GM19372 (cell line): ENCODE measurements at regions not wholly inside any gene's neighbourhood (a gene's known extent, or its start where the extent isn't known, plus 50 kb on each side); places are given as distances from the start of the nearest gene placed in this dataset.

Experiments
- ATAC-seq: cut with Tn5 transposase; IDR thresholded peaks from one replicate; pipeline ENCODE4 v1.9.1; 2021; ENCODE audit warnings: mild to moderate bottlenecking, low read depth, moderate library complexity; ENCODE audit not compliant: unreplicated experiment

GRCh38 chr6:147117011-147117410 is 87.2 kb upstream of the STXBP5 start:
- ATAC-seq: no peak

DNA sequence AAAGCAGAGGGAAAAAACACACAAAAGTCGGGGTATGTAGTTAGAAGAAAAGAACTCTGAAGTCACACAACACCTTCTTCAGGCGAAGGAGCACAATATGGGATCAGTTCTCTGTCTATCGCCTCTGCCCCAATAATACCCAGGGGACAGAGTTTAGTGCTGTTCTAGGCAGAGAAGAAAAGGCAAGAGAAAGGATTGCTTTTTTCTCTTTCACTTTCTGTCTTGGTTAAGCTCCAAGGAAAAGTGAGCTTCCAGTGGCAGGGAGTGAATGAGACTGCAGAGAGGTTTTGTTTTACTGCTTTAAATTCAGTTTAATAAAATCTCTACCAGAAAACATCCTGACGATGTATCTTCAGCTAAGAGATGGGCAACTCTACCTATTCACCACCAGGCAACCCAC is 86.6 kb upstream of the STXBP5 start:
- ATAC-seq: no peak

- ATAC-seq: no peak
These were observed 84.9 kb upstream of the STXBP5 start for GRCh38 chr6:147119310-147119709.

- no peak for ATAC-seq
These were observed 81.4 kb upstream of the STXBP5 start for GRCh38 chr6:147122823-147123222.

GRCh38 chr6:147126618-147127022 is 77.6 kb upstream of the STXBP5 start:
- ATAC-seq: no peak

DNA sequence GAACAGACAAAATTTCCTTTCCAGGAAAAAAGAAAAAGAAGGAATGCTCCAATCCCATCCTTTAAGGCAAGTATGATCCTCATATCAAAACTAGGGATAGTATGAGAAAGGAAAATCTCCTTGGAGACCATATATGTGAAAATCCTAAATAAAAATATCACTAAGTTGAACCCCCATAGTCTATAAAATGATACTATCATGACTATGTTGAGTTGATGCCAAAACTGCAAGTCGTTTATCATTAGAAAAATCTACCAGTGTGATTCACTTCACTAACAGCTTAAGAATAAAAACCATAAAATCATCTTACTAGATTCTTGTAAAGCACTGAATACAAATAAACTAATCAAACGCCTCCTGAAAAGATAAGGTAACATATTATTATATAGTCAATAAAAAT is 76.6 kb upstream of the STXBP5 start:
- ATAC-seq: no peak

GRCh38 chr6:147128056-147128455 is 76.2 kb upstream of the STXBP5 start:
- no peak for ATAC-seq

DNA sequence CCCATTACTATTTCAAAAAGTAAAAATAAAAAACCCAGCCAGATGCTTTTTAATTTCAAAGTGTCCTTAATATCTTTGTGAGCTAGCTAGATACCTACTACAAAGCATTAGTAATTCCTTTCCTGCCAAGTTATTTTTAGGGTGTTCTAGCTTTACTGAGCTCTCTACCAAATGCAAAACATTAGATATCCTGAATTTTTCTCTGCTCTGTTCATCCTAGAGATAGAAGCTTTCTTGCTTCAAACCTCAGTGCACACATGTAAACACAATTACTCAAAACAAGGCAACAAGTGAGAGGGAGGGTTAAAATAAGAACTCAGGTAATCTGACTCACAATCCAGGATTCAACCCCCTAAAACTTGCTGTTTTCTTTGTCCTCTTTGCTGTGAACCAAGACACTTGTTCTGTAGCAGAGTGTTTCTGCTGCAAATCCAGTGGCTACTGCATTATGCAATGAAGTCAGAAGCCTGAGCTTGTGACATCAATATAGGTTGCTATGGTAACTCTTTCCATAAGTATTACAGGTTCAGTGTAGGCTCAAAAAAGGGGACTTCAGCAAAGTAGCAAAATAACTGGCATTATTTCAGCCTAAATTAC is 72.6 kb upstream of the STXBP5 start:
- no peak for ATAC-seq

DNA sequence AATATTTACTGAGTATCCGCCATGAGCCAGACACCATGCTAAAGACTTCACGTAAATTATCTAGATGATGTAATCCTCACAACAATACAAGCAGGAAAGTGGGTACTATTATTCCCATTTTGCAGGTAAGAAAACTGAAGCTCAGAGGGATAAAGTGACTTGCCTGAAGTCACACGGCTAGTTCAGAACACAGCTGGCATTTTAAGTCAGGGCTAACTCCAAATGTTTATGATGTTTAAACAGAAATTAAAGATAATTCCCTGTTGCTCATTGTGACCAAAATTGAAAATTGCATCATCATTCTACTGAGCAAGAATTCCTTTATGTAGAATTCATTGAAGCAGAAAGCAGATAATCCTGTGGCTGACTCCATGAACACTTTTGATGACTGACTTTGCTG is 71.3 kb upstream of the STXBP5 start:
- ATAC-seq: no peak

- no peak for ATAC-seq
These were observed 70.5 kb upstream of the STXBP5 start for GRCh38 chr6:147133669-147134068.

GRCh38 chr6:147135211-147135681 is 69.0 kb upstream of the STXBP5 start:
- ATAC-seq: no peak

- no peak for ATAC-seq
These were observed 68.2 kb upstream of the STXBP5 start for GRCh38 chr6:147136057-147136456.

DNA sequence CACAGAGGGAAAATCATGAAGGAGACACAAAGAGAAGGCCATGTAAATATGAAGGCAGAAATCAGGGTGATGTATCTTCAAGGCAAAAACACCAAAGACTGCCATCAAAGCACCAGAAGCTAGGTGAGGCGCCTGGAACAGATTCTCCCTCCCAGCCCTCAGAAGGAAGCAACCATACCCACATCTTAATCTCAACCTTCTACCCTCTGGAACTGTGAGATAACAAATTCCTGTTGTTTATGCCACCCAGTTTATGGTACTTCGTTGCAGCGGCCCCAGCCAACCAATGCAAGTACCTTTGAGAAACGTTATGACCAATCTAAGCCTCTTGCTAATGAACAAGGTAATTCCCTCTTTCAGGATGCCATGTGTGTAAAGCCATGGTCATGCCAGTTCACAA is 66.2 kb upstream of the STXBP5 start:
- no peak for ATAC-seq

DNA sequence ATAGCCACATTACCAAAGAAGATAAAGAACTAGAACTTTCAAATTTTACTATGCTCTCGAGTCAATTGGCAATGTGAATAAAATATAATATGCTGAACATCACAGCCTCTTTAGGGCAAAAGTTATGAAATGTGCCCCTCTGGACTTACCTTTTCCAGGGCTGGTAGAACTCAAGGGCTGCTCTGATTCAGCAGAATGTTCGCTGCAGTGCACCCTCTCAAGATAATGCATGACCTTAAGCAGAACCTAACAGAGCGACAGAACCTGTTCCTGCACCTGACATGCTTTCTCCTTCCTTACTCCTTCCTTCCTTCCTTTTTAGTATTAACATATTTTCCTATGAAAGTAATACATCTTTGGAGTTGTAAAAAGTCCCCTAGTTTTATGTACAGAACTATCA is 65.4 kb upstream of the STXBP5 start:
- no peak for ATAC-seq

GRCh38 chr6:147141711-147142308 is 62.4 kb upstream of the STXBP5 start:
- ATAC-seq: no peak

GRCh38 chr6:147142684-147143245 is 61.5 kb upstream of the STXBP5 start:
- no peak for ATAC-seq

DNA sequence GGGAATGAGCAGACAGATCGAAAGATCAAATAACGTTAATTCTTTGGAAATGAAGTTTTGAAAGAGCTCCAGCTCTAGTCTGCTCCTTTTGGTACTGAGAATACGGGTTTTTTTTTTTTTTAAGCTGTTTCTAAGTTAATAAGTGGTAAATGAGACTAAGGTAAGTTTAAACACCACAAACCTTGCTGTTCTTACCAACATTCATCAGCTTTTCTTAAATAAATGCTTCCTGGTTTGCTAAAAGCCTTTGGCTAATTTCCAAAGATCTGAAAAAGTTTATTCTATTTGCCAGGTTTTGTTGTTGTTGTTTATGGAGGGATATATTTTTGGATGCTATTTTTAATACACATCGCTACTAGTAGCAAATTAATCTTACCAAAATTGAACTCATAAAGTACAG is 55.1 kb upstream of the STXBP5 start:
- no peak for ATAC-seq

DNA sequence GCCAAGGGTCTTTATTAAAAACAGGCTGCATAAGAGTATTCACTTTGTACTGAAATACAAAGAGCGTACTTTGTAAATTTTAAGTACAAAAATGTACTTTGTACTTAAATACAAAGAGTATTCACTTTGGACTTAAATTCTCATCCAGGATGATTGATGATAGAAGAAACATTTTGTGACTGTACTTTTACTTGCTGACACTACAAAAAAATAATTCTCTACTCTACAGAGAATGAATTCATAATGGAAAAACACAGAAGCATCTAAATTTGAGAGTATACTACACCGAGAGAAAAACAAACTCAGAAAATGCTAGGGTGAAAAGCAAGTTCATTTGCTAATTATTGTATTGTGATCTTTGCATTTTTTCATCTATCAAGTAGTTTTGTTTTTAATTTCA is 54.4 kb upstream of the STXBP5 start:
- no peak for ATAC-seq

DNA sequence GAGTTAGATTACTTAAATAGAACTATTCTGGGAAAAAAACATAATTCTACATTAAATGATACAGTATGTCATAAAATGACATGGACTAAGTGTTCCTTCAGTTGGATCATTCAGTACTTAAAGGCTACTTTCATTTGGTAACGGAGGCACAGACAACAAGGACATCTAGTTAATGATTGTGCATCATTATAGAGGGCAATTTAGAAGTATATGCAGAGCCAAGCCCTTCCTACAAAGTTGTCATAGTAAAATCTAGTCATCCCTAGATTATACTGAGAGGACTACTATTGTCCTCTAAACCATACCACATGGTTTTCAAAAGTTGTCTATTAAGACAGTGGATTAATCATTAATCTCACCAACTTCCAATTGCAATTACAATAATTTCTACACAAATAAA is 53.9 kb upstream of the STXBP5 start:
- no peak for ATAC-seq
